ENCODE measurements at regions not wholly inside any gene's neighbourhood (a gene's known extent, or its start where the extent isn't known, plus 50 kb on each side); places are given as distances from the start of the nearest gene placed in this dataset.

GRCh38 chr11:92827132-92827531 is 142.3 kb upstream of the MTNR1B start:
- TF ChIP-seq POLR2A (IDR thresholded peaks at IDR 0.05; ENCODE audit: low read depth, low read length) (no peak), POLR2AphosphoS5 (IDR thresholded peaks at IDR 0.05; ENCODE audit: low read depth, low read length) (no peak)
